AG09309 (cell line): ENCODE measurements at regions not wholly inside any gene's neighbourhood (a gene's known extent, or its start where the extent isn't known, plus 50 kb on each side); places are given as distances from the start of the nearest gene placed in this dataset.

Experiments
- DNase-seq: peaks from one replicate; pipeline ENCODE4 v3.0.0-alpha.2; 2010; ENCODE audit warnings: low read depth
- H3K4me3 ChIP-seq: 2 replicates; pipeline ENCODE4 v1.5.1; 2011; ENCODE audit warnings: mild to moderate bottlenecking, low read depth, low read length, moderate library complexity; ENCODE audit not compliant: control insufficient read depth
- TF ChIP-seq, protein P1 (sequence below): IDR thresholded peaks from 2 replicates; pipeline ENCODE4 v1.5.1; 2011; ENCODE audit warnings: mild to moderate bottlenecking, low read depth, low read length, inconsistent platforms; ENCODE audit not compliant: insufficient read depth, control insufficient read depth; ENCODE audit errors: missing control alignments

DNA sequence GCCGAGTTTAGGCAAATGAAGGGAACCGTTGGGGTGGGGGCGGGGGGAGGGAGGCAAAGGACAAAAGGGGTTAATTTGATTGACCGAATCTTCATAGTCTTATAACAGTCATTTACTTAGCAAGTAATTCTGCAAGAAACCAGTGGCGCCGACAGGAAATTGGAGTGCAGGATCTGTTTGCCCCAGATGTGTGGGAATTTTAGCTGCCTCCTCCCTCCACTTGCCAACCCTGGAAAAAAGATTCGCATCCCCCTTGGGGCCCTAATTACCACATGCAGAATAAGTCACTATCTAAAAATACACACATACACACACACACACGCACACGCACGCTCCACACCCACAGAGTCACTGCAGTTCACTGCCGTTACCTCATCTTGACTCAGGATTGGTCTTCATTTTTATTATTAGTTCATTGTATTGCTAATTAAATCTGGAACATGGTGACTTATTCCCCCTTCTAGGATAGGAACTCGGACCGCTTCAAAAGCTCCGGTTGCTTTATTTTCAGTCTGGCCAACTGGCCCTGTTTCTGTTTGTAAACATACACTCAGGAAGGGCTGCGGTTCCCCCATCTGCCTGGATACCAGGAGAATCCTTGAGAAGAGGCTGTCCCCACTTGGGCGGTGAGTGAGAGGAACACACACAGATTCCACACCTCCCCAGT lies 241.6 kb upstream of the SALL1 start:
- TF ChIP-seq, protein P1, sequence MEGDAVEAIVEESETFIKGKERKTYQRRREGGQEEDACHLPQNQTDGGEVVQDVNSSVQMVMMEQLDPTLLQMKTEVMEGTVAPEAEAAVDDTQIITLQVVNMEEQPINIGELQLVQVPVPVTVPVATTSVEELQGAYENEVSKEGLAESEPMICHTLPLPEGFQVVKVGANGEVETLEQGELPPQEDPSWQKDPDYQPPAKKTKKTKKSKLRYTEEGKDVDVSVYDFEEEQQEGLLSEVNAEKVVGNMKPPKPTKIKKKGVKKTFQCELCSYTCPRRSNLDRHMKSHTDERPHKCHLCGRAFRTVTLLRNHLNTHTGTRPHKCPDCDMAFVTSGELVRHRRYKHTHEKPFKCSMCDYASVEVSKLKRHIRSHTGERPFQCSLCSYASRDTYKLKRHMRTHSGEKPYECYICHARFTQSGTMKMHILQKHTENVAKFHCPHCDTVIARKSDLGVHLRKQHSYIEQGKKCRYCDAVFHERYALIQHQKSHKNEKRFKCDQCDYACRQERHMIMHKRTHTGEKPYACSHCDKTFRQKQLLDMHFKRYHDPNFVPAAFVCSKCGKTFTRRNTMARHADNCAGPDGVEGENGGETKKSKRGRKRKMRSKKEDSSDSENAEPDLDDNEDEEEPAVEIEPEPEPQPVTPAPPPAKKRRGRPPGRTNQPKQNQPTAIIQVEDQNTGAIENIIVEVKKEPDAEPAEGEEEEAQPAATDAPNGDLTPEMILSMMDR, result no peak
- no peak overlapping the region for H3K4me3 ChIP-seq
- DNase-seq, result peak; percentile 80

DNA sequence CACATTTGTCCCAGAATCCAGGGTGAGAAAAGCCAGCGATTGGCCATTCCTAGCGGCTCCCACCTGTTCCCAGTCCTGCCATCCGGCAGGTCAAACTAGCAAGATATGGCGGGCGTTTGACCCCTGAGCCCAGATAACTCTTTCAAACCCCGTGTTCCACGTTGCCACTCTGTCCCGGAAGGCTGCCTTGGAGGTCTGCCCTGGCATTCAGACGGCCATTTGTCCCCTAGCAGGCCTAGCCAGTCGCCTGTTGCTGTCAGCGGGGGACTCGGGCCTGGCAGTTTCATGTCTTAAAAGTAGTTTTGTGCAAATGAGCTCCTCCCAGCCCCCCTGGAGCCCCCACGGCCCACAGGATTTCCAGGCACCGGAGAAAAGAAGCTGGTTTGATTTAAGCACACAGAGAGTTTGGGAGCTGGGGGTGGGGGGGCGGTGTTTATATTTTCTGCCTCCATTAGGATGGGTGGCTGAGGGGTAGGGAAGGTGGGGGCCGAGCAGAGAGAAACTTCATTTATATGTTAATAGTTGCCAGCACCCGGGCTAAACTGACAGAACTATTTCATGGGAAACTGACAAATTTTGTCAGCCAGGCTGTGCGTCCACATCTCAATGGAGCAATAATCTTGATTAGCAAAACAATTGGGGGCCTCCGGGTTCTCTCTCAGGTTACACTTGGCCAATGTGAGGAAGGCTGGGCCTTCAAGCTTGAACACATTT lies 240.9 kb upstream of the SALL1 start:
- no peak for DNase-seq
- H3K4me3 ChIP-seq, result no peak overlapping the region
- TF ChIP-seq, protein P1, result no peak

DNA sequence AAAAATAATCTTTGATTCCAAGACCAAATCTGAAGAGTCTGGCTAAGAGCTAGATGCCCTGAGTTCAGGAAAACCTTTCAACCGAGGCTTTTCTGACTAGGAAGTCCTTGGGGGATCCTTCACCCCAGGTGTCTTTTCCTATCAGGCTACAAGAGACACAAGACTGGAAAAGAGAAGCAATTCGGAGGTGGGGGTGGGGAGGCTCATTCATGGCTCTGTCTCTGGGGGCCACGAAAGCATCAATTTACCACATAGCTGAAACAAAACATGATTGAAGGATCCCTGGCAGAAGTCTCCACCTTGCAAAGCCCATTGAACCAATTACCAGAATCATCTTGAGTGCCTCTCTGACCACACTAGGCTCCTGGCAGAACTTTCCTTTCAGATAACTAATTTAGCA lies 239.8 kb upstream of the SALL1 start:
- no peak for DNase-seq
- no peak overlapping the region for H3K4me3 ChIP-seq
- TF ChIP-seq, protein P1, result no peak

DNA sequence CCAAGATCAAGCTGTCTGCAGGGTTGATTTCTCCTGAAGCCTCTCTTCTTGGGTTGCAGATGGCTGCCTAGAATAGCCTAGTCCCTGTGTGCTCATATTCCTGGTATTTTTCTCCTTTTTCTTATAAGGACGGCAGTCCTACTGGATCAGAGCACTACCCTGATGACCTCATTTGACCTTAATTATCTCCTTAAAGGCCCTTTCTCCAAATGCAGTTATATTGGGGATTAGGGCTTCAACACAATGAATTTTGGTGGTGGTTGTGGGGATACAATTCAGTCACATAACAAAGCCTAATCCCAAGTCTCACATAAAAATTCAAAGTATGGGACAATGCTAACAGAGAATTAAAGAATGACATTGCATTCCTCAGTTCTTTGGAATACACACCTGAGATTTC lies 238.8 kb upstream of the SALL1 start:
- TF ChIP-seq, protein P1, result no peak
- no peak for DNase-seq
- H3K4me3 ChIP-seq, result no peak overlapping the region

DNA sequence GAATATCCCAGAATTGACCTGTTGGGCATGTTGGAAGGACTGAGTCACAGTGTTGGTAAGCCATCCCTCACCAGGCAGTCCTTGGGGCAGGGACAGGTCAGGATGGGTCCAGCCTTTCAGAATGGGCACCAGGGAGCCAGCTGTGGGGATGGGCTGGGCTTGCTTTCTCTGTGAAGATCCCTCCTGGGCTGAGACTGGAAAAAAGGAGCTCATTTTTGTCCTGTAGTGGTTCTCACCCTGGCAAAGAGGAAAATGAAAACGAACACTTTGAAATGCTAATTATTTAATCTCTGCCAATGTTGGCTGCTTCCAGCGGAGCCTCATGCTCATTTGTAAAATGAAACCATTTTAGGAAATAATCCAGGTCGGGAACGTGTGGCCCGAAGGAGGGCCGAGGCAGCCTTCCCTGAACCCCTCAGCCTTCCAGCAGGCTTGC lies 237.5 kb upstream of the SALL1 start:
- no peak overlapping the region for H3K4me3 ChIP-seq
- no peak for DNase-seq
- TF ChIP-seq, protein P1, result no peak

DNA sequence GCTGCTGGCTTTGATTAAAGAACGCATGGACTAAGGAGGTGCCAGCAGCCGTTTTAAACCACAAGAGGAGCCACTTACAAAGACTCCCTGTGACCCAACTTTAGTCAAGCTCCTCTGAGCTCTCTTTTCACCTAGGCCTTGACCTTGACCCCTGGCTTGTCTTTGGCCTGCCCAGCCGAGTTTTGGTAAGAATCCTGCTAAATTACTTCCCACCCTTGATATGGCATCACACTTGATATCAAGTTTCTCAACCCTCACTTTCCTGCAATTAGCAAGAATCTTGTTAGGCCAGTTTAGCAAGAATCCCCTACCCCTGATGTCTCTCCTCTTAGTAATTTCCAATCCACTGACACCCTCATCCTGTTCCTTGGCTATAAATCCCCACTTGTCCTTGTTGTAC lies 232.8 kb upstream of the SALL1 start:
- DNase-seq, result no peak
- H3K4me3 ChIP-seq, result no peak overlapping the region
- TF ChIP-seq, protein P1, result no peak

DNA sequence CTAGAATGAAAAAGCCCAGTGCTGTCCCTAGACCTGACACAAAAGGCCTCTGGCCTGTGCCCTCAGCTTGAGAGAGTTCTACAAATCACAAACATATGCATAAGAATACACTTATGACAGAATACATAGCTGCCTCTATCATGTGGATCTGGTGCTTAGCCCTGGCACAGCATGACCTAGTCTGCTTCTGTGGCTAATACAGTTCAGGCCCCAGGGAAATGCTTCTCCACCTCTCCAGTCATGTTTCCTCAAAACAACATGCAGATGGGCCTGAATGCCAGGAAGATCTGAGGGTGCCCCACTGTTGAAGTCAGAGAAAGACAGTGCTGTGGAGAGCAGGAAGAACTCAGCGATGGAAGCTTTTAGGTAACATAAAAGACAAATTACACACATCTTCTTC lies 231.9 kb upstream of the SALL1 start:
- no peak overlapping the region for H3K4me3 ChIP-seq
- no peak for DNase-seq
- TF ChIP-seq, protein P1, result no peak
